22Rv1 (cell line): ENCODE measurements at regions not wholly inside any gene's neighbourhood (a gene's known extent, or its start where the extent isn't known, plus 50 kb on each side); places are given as distances from the start of the nearest gene placed in this dataset.

Experiments
- ZFX ChIP-seq: fragments of 450-650 bp; IDR thresholded peaks from 2 replicates; pipeline ENCODE4 v1.6.1; 2017; ENCODE audit warnings: antibody characterized with exemption, borderline replicate concordance
- TF ChIP-seq, protein P1 (sequence below): fragments of 450-650 bp; IDR thresholded peaks from 2 replicates; pipeline ENCODE4 v1.5.1; 2017; ENCODE audit warnings: mild to moderate bottlenecking

DNA sequence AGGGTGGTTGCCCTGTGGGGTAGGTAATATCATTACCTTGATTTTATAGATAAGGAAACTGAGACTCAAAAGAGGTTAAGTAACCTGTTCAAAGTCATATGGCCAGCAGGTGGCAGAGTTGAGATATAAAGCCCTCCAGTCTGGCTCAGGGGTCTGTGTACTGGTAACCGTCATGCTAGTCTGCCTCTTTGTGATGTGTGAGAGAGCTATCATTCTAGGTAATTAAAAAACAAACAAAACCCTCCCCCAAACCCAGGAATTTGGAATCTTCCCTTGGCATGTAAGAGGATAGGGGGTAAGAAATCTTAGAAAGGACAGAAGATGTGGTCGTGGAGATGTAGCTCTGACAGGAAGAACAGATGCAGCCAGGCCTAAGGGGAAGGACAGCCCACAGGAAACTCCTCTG, 206.0 kb downstream of the CDC5L start:
- TF ChIP-seq, protein P1, sequence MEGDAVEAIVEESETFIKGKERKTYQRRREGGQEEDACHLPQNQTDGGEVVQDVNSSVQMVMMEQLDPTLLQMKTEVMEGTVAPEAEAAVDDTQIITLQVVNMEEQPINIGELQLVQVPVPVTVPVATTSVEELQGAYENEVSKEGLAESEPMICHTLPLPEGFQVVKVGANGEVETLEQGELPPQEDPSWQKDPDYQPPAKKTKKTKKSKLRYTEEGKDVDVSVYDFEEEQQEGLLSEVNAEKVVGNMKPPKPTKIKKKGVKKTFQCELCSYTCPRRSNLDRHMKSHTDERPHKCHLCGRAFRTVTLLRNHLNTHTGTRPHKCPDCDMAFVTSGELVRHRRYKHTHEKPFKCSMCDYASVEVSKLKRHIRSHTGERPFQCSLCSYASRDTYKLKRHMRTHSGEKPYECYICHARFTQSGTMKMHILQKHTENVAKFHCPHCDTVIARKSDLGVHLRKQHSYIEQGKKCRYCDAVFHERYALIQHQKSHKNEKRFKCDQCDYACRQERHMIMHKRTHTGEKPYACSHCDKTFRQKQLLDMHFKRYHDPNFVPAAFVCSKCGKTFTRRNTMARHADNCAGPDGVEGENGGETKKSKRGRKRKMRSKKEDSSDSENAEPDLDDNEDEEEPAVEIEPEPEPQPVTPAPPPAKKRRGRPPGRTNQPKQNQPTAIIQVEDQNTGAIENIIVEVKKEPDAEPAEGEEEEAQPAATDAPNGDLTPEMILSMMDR, result peak; percentile 83
- no peak for TF ChIP-seq ZFX
